PC-3 (cell line): ENCODE measurements at regions not wholly inside any gene's neighbourhood (a gene's known extent, or its start where the extent isn't known, plus 50 kb on each side); places are given as distances from the start of the nearest gene placed in this dataset.

ENCODE experiments used
- EZH2 ChIP-seq: fragments of 300-600 bp; sonication (generic); IDR thresholded peaks from one replicate; pipeline ENCODE4 v1.6.1; 2017; ENCODE audit warnings: antibody characterized with exemption, mild to moderate bottlenecking, low read length; ENCODE audit not compliant: unreplicated experiment
- TF ChIP-seq, protein P1 (sequence below): fragments of 300-600 bp; sonication (generic); conservative IDR thresholded peaks from 2 replicates; pipeline ENCODE4 v1.5.1; 2017; ENCODE audit warnings: antibody characterized with exemption, low read depth, mild to moderate bottlenecking, low read length

DNA sequence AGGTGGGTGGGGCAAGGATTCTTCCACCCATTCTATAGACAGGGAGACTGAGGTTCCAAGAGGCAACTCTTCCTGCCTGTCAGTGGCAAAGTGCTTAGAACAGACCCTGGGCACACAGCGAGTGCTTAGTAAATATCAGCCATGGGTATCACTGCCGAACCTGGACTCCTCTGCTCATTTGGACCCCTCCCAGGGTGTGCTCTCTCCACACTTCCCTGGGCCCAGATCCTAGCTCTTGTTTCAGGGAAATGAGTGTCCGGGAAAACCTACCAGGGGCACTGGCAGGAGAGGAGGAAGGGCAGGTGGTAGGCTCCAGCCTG lies 136.3 kb downstream of the CYP26B1 start:
- TF ChIP-seq, protein P1, sequence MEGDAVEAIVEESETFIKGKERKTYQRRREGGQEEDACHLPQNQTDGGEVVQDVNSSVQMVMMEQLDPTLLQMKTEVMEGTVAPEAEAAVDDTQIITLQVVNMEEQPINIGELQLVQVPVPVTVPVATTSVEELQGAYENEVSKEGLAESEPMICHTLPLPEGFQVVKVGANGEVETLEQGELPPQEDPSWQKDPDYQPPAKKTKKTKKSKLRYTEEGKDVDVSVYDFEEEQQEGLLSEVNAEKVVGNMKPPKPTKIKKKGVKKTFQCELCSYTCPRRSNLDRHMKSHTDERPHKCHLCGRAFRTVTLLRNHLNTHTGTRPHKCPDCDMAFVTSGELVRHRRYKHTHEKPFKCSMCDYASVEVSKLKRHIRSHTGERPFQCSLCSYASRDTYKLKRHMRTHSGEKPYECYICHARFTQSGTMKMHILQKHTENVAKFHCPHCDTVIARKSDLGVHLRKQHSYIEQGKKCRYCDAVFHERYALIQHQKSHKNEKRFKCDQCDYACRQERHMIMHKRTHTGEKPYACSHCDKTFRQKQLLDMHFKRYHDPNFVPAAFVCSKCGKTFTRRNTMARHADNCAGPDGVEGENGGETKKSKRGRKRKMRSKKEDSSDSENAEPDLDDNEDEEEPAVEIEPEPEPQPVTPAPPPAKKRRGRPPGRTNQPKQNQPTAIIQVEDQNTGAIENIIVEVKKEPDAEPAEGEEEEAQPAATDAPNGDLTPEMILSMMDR: no peak
- TF ChIP-seq EZH2: no peak
